ENCODE measurements at regions not wholly inside any gene's neighbourhood (a gene's known extent, or its start where the extent isn't known, plus 50 kb on each side); places are given as distances from the start of the nearest gene placed in this dataset.
"Not testable (repeated sequence)": the region's sequence is repeated elsewhere in the genome, so short reads cannot be mapped to it uniquely, and the experiment has no call there.

- H3K4me1 ChIP-seq (ENCODE audit: insufficient read depth, low read length) = no peaks in the 10 kb centered on the region
- H3K4me2 ChIP-seq (ENCODE audit: low read length) = no peak overlapping the region
- no peak overlapping the region for H3K9ac ChIP-seq (ENCODE audit: low read length)
- no peak for TF ChIP-seq CTCF (IDR thresholded peaks at IDR 0.05; ENCODE audit: insufficient read depth, low read depth, low read length)
- no peak for TF ChIP-seq EZH2 (IDR thresholded peaks at IDR 0.05; ENCODE audit: insufficient read depth, low read length)
- no peak overlapping the region for H3K27ac ChIP-seq (ENCODE audit: low read depth, low read length)
- H3K4me3 ChIP-seq (ENCODE audit: insufficient read depth, low read depth, low read length) = no peak overlapping the region
- H3K27me3 ChIP-seq (ENCODE audit: insufficient read depth, low read length) = no peaks in the 10 kb centered on the region
- H3K36me3 Mint-ChIP-seq (ENCODE audit: low read depth, unreplicated experiment) = no peaks in the 10 kb centered on the region
- H3K79me2 ChIP-seq (ENCODE audit: insufficient read depth, low read length) = no peaks in the 10 kb centered on the region
- no peaks in the 10 kb centered on the region for H3K4me1 Mint-ChIP-seq (ENCODE audit: low read depth, unreplicated experiment)
- no peaks in the 10 kb centered on the region for H3K9me3 ChIP-seq (ENCODE audit: insufficient read depth, low read depth, low read length)
- no peaks in the 10 kb centered on the region for H3K27me3 Mint-ChIP-seq (ENCODE audit: low read depth, unreplicated experiment)
- peaks cover 7% of the 10 kb centered on the region for H3K9me3 Mint-ChIP-seq (ENCODE audit: unreplicated experiment)
- H2AFZ ChIP-seq (ENCODE audit: low read depth, low read length) = no peak overlapping the region
- H3K27ac Mint-ChIP-seq (ENCODE audit: unreplicated experiment) = no peak overlapping the region
- no peak overlapping the region for H3K4me3 Mint-ChIP-seq (ENCODE audit: unreplicated experiment)
- no peak for DNase-seq (ENCODE audit: low read depth)
- no peak for FAIRE-seq
- H3K36me3 ChIP-seq (ENCODE audit: insufficient read depth, low read length) = no peaks in the 10 kb centered on the region
- H4K20me1 ChIP-seq (ENCODE audit: insufficient read depth, low read length) = no peaks in the 10 kb centered on the region
Measured at GRCh38 chr16:35598696-35599332, 2139.4 kb downstream of the TP53TG3F start.

GRCh38 chr16:35599429-35600160, 2140.2 kb downstream of the TP53TG3F start:
- H3K27me3 ChIP-seq (ENCODE audit: insufficient read depth, low read length) = no peaks in the 10 kb centered on the region
- Mint-ChIP-seq H3K4me3 (ENCODE audit: unreplicated experiment) (no peak overlapping the region), H3K4me1 (ENCODE audit: low read depth, unreplicated experiment) (no peaks in the 10 kb centered on the region), H3K27me3 (ENCODE audit: low read depth, unreplicated experiment) (no peaks in the 10 kb centered on the region), H3K27ac (ENCODE audit: unreplicated experiment) (no peak overlapping the region), H3K36me3 (ENCODE audit: low read depth, unreplicated experiment) (no peaks in the 10 kb centered on the region), H3K9me3 (ENCODE audit: unreplicated experiment) (peaks cover 3% of the 10 kb centered on the region)
- no peak overlapping the region for H2AFZ ChIP-seq (ENCODE audit: low read depth, low read length)
- no peaks in the 10 kb centered on the region for H4K20me1 ChIP-seq (ENCODE audit: insufficient read depth, low read length)
- H3K36me3 ChIP-seq (ENCODE audit: insufficient read depth, low read length) = no peaks in the 10 kb centered on the region
- no peaks in the 10 kb centered on the region for H3K4me1 ChIP-seq (ENCODE audit: insufficient read depth, low read length)
- TF ChIP-seq EZH2 (IDR thresholded peaks at IDR 0.05; ENCODE audit: insufficient read depth, low read length) = no peak
- TF ChIP-seq CTCF (IDR thresholded peaks at IDR 0.05; ENCODE audit: insufficient read depth, low read depth, low read length) = no peak
- no peak overlapping the region for H3K4me3 ChIP-seq (ENCODE audit: insufficient read depth, low read depth, low read length)
- FAIRE-seq (no peak), DNase-seq (ENCODE audit: low read depth) (no peak)
- H3K9ac ChIP-seq (ENCODE audit: low read length) = no peak overlapping the region
- no peaks in the 10 kb centered on the region for H3K79me2 ChIP-seq (ENCODE audit: insufficient read depth, low read length)
- no peak overlapping the region for H3K4me2 ChIP-seq (ENCODE audit: low read length)
- no peak overlapping the region for H3K27ac ChIP-seq (ENCODE audit: low read depth, low read length)
- H3K9me3 ChIP-seq (ENCODE audit: insufficient read depth, low read depth, low read length) = no peaks in the 10 kb centered on the region

GRCh38 chr16:35600161-35600555, 2140.7 kb downstream of the TP53TG3F start:
- H4K20me1 ChIP-seq (ENCODE audit: insufficient read depth, low read length); H2AFZ ChIP-seq (ENCODE audit: low read depth, low read length); H3K79me2 ChIP-seq (ENCODE audit: insufficient read depth, low read length); H3K36me3 ChIP-seq (ENCODE audit: insufficient read depth, low read length); H3K9ac ChIP-seq (ENCODE audit: low read length); H3K4me3 ChIP-seq (ENCODE audit: insufficient read depth, low read depth, low read length); H3K4me1 ChIP-seq (ENCODE audit: insufficient read depth, low read length); H3K9me3 Mint-ChIP-seq (ENCODE audit: unreplicated experiment); FAIRE-seq; H3K9me3 ChIP-seq (ENCODE audit: insufficient read depth, low read depth, low read length); H3K36me3 Mint-ChIP-seq (ENCODE audit: low read depth, unreplicated experiment); DNase-seq (ENCODE audit: low read depth); H3K4me3 Mint-ChIP-seq (ENCODE audit: unreplicated experiment); H3K4me1 Mint-ChIP-seq (ENCODE audit: low read depth, unreplicated experiment); H3K4me2 ChIP-seq (ENCODE audit: low read length); H3K27me3 ChIP-seq (ENCODE audit: insufficient read depth, low read length); H3K27ac Mint-ChIP-seq (ENCODE audit: unreplicated experiment); H3K27me3 Mint-ChIP-seq (ENCODE audit: low read depth, unreplicated experiment); H3K27ac ChIP-seq (ENCODE audit: low read depth, low read length): not testable (repeated sequence)

All from astrocyte (in vitro differentiated cells and primary cell).